ENCODE measurements at regions not wholly inside any gene's neighbourhood (a gene's known extent, or its start where the extent isn't known, plus 50 kb on each side); places are given as distances from the start of the nearest gene placed in this dataset.
"Not testable (repeated sequence)": the region's sequence is repeated elsewhere in the genome, so short reads cannot be mapped to it uniquely, and the experiment has no call there.

DNA sequence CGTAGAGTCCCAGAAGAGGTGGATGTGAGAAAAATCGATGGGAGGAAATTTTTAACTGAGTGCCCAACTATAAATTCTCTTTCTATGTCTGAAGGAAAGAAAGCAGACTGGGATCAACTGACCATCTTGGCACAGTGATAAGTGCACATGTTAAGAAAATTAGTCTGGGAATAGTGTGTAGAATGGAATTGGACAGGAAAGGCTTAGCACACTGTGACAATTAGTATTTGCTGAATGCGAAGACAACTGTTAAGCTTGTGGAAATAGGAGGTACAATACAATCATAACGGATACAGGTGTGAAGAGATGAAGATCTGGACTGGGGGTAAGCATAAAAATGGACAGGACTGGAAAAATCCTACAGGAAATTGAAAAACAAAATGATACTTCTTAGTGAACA lies 114.3 kb downstream of the FAM50B start:
- Histone ChIP-seq H3K4me1 (ENCODE audit: control insufficient read depth, low read depth, low read length) (no peaks in the 10 kb centered on the region), H4K8ac (ENCODE audit: low read depth, low read length) (no peak overlapping the region), H3K79me2 (ENCODE audit: control insufficient read depth, insufficient read depth, low read length) (no peaks in the 10 kb centered on the region), H2BK5ac (ENCODE audit: low read length) (no peak overlapping the region), H3K27ac (ENCODE audit: low read depth, low read length) (no peak overlapping the region), H3K4ac (ENCODE audit: low read depth, low read length) (no peak overlapping the region), H3K4me2 (ENCODE audit: low read length) (no peak overlapping the region), H3K9ac (ENCODE audit: low read length) (no peak overlapping the region), H2BK15ac (replicated peaks; ENCODE audit: low read depth) (no peak overlapping the region), H3K36me3 (ENCODE audit: control insufficient read depth, insufficient read depth, low read length) (no peaks in the 10 kb centered on the region), H3K18ac (ENCODE audit: low read length) (no peak overlapping the region), H2AK5ac (ENCODE audit: low read length) (no peak overlapping the region), H4K5ac (ENCODE audit: low read length) (no peak overlapping the region), H3K4me3 (ENCODE audit: low read length) (no peak overlapping the region), H3K23ac (ENCODE audit: low read length) (no peak overlapping the region), H2BK120ac (ENCODE audit: low read depth, low read length) (no peak overlapping the region), H3K27me3 (ENCODE audit: insufficient read depth, low read length, poor library complexity) (no peaks in the 10 kb centered on the region), H3K56ac (ENCODE audit: low read length) (no peak overlapping the region), H3K79me1 (ENCODE audit: low read length) (no peaks in the 10 kb centered on the region)
- whole genome bisulfite sequencing (ENCODE audit: extremely low coverage, insufficient coverage, low lambda C conversion rate) = no CpG with 5 or more reads among the region's 4 CpGs
- DNase-seq = no peak

DNA sequence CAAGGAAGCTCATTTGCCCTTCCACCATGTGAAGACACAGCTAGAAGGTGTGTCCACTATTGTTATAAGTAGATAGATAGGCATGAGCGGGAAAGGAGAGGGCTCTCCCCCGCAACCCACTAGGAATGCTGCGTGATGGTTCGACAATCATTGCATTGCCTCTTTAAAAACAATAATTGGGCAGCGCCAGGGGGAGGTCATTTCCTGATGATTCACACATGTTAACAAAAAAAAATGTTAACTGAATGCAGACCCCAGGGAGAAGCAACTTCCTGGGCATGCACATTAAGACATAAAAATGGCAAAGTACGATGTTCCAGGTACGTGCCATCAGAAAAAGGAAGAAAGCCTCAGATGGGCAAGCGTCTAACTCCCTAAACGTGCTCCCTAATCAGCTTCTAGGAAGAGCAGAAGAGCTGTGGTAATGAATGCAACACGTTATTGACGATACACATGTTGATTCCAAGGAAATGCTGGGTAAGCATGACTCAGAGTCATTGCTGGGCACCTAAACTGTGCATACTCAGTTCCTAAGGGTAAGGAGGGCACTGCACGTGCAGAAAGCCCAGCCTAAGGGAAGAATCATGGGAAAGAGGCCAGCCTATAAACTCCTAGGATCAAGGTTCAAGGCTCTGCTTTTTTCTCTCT lies 113.7 kb downstream of the FAM217A start:
- no peak for DNase-seq
- no peak overlapping the region for H3K18ac ChIP-seq (ENCODE audit: low read length)
- no peak overlapping the region for H3K56ac ChIP-seq (ENCODE audit: low read length)
- no peak overlapping the region for H4K8ac ChIP-seq (ENCODE audit: low read depth, low read length)
- no peaks in the 10 kb centered on the region for H3K79me2 ChIP-seq (ENCODE audit: control insufficient read depth, insufficient read depth, low read length)
- H3K4ac ChIP-seq (ENCODE audit: low read depth, low read length) = no peak overlapping the region
- no peak overlapping the region for H3K4me3 ChIP-seq (ENCODE audit: low read length)
- no peak overlapping the region for H3K9ac ChIP-seq (ENCODE audit: low read length)
- no peak overlapping the region for H3K27ac ChIP-seq (ENCODE audit: low read depth, low read length)
- H2BK5ac ChIP-seq (ENCODE audit: low read length) = no peak overlapping the region
- no CpG with 5 or more reads among the region's 12 CpGs for WGBS (ENCODE audit: extremely low coverage, insufficient coverage, low lambda C conversion rate)
- H3K36me3 ChIP-seq (ENCODE audit: control insufficient read depth, insufficient read depth, low read length) = no peaks in the 10 kb centered on the region
- H4K5ac ChIP-seq (ENCODE audit: low read length) = no peak overlapping the region
- H3K79me1 ChIP-seq (ENCODE audit: low read length) = no peaks in the 10 kb centered on the region
- H2AK5ac ChIP-seq (ENCODE audit: low read length) = no peak overlapping the region
- H3K4me1 ChIP-seq (ENCODE audit: control insufficient read depth, low read depth, low read length) = no peaks in the 10 kb centered on the region
- no peak overlapping the region for H3K4me2 ChIP-seq (ENCODE audit: low read length)
- H3K27me3 ChIP-seq (ENCODE audit: insufficient read depth, low read length, poor library complexity) = no peaks in the 10 kb centered on the region
- H2BK120ac ChIP-seq (ENCODE audit: low read depth, low read length) = no peak overlapping the region
- H3K23ac ChIP-seq (ENCODE audit: low read length) = no peak overlapping the region
- no peak overlapping the region for H2BK15ac ChIP-seq (replicated peaks; ENCODE audit: low read depth)

DNA sequence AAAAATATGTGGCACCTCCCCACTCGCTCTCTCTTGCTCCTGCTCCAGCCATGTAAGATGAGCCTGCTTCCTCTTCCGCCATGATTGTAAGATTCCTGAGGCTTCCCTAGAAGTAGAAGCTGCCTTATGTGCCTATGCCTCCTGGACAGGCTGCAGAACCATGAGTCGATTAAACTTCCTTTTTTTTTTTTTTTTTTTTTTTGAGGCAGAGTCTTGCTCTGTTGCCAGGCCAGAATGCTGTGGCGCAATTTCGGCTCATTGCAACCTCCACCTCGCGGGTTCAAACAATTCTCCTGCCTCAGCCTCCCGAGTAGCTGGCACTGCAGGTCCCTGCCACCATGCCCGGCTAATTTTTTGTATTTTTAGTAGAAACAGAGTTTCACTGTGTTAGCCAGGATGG lies 112.5 kb downstream of the FAM217A start:
- Histone ChIP-seq H3K4ac (ENCODE audit: low read depth, low read length) (no peak overlapping the region), H2BK15ac (replicated peaks; ENCODE audit: low read depth) (no peak overlapping the region), H3K4me3 (ENCODE audit: low read length) (no peak overlapping the region), H2BK5ac (ENCODE audit: low read length) (no peak overlapping the region), H2BK120ac (ENCODE audit: low read depth, low read length) (no peak overlapping the region), H3K23ac (ENCODE audit: low read length) (no peak overlapping the region), H3K9ac (ENCODE audit: low read length) (no peak overlapping the region), H3K27ac (ENCODE audit: low read depth, low read length) (no peak overlapping the region), H3K79me2 (ENCODE audit: control insufficient read depth, insufficient read depth, low read length) (no peaks in the 10 kb centered on the region), H3K79me1 (ENCODE audit: low read length) (no peaks in the 10 kb centered on the region), H3K56ac (ENCODE audit: low read length) (no peak overlapping the region), H3K4me2 (ENCODE audit: low read length) (no peak overlapping the region), H2AK5ac (ENCODE audit: low read length) (no peak overlapping the region), H4K5ac (ENCODE audit: low read length) (no peak overlapping the region), H3K4me1 (ENCODE audit: control insufficient read depth, low read depth, low read length) (no peaks in the 10 kb centered on the region), H3K27me3 (ENCODE audit: insufficient read depth, low read length, poor library complexity) (no peaks in the 10 kb centered on the region), H3K36me3 (ENCODE audit: control insufficient read depth, insufficient read depth, low read length) (no peaks in the 10 kb centered on the region), H3K18ac (ENCODE audit: low read length) (no peak overlapping the region), H4K8ac (ENCODE audit: low read depth, low read length) (no peak overlapping the region)
- DNase-seq = no peak
- no CpG with 5 or more reads among the region's 9 CpGs for WGBS (ENCODE audit: extremely low coverage, insufficient coverage, low lambda C conversion rate)

DNA sequence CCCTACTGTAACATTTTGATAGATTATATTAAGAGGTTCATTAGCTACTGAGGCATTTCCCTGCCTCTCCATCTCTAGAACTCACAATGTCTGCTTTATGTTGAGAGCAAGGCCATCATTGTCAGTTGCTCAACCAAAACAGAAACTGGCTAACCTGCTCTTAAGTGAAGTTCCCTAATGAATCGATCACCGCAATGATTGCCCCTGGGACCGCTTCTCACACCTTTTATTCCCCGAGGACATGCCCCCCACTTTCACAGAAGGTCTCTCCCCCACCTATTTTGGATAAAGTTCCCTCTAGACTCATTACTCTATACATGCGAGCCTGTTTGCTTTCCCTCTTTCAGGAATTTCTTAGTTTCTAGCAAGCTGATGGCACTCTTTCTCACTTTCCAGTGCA lies 108.8 kb downstream of the FAM217A start:
- Histone ChIP-seq H3K4ac (ENCODE audit: low read depth, low read length) (no peak overlapping the region), H3K23ac (ENCODE audit: low read length) (no peak overlapping the region), H2BK120ac (ENCODE audit: low read depth, low read length) (no peak overlapping the region), H3K9ac (ENCODE audit: low read length) (no peak overlapping the region), H2BK15ac (replicated peaks; ENCODE audit: low read depth) (no peak overlapping the region), H3K56ac (ENCODE audit: low read length) (no peak overlapping the region), H3K27me3 (ENCODE audit: insufficient read depth, low read length, poor library complexity) (no peaks in the 10 kb centered on the region), H4K5ac (ENCODE audit: low read length) (no peak overlapping the region), H3K18ac (ENCODE audit: low read length) (no peak overlapping the region), H2BK5ac (ENCODE audit: low read length) (no peak overlapping the region), H3K79me2 (ENCODE audit: control insufficient read depth, insufficient read depth, low read length) (no peaks in the 10 kb centered on the region), H3K4me2 (ENCODE audit: low read length) (no peak overlapping the region), H3K4me1 (ENCODE audit: control insufficient read depth, low read depth, low read length) (no peaks in the 10 kb centered on the region), H3K27ac (ENCODE audit: low read depth, low read length) (no peak overlapping the region), H4K8ac (ENCODE audit: low read depth, low read length) (no peak overlapping the region), H3K36me3 (ENCODE audit: control insufficient read depth, insufficient read depth, low read length) (no peaks in the 10 kb centered on the region), H3K79me1 (ENCODE audit: low read length) (no peaks in the 10 kb centered on the region), H3K4me3 (ENCODE audit: low read length) (no peak overlapping the region), H2AK5ac (ENCODE audit: low read length) (no peak overlapping the region)
- WGBS (ENCODE audit: extremely low coverage, insufficient coverage, low lambda C conversion rate) = no CpG with 5 or more reads among the region's 5 CpGs
- no peak for DNase-seq

DNA sequence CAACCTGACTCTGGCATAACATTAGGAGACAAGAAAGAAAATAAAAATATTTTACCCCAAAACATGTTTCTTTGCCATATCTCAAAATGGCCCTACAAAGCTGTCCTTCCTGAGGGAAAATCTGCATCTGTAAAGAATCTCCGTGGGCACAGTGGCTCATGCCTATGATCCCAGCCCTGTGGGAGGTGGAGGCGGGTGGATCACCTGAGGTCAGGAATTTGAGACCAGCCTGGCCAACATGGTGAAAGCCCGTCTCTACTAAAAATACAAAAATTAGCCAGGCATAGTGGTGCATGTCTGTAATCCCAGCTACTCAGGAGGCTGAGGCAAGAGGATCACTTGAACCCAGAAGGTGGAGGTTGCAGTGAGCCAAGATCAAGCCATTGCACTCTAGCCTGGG lies 105.8 kb downstream of the FAM217A start:
- not testable (repeated sequence) for H3K79me1 ChIP-seq (ENCODE audit: low read length); H4K8ac ChIP-seq (ENCODE audit: low read depth, low read length); H3K56ac ChIP-seq (ENCODE audit: low read length); H3K18ac ChIP-seq (ENCODE audit: low read length); H3K4ac ChIP-seq (ENCODE audit: low read depth, low read length); H3K27ac ChIP-seq (ENCODE audit: low read depth, low read length); H2BK120ac ChIP-seq (ENCODE audit: low read depth, low read length); H3K9ac ChIP-seq (ENCODE audit: low read length); DNase-seq; H3K36me3 ChIP-seq (ENCODE audit: control insufficient read depth, insufficient read depth, low read length); H2AK5ac ChIP-seq (ENCODE audit: low read length); H3K79me2 ChIP-seq (ENCODE audit: control insufficient read depth, insufficient read depth, low read length); H3K23ac ChIP-seq (ENCODE audit: low read length); H3K4me3 ChIP-seq (ENCODE audit: low read length); H3K4me2 ChIP-seq (ENCODE audit: low read length); H2BK15ac ChIP-seq (replicated peaks; ENCODE audit: low read depth); H2BK5ac ChIP-seq (ENCODE audit: low read length); H3K27me3 ChIP-seq (ENCODE audit: insufficient read depth, low read length, poor library complexity); H3K4me1 ChIP-seq (ENCODE audit: control insufficient read depth, low read depth, low read length); H4K5ac ChIP-seq (ENCODE audit: low read length)
- WGBS (ENCODE audit: extremely low coverage, insufficient coverage, low lambda C conversion rate) = no CpG with 5 or more reads among the region's 3 CpGs
